ENCODE measurements at regions not wholly inside any gene's neighbourhood (a gene's known extent, or its start where the extent isn't known, plus 50 kb on each side); places are given as distances from the start of the nearest gene placed in this dataset.
"Not testable (repeated sequence)": the region's sequence is repeated elsewhere in the genome, so short reads cannot be mapped to it uniquely, and the experiment has no call there.

- not testable (repeated sequence) for TF ChIP-seq CTCF (IDR thresholded peaks at IDR 0.05); ZFX (IDR thresholded peaks at IDR 0.05; ENCODE audit: borderline replicate concordance)
These were observed 135.8 kb downstream of the CCDC74A start for GRCh38 chr2:131663501-131663900.
